ENCODE measurements at regions not wholly inside any gene's neighbourhood (a gene's known extent, or its start where the extent isn't known, plus 50 kb on each side); places are given as distances from the start of the nearest gene placed in this dataset.

GRCh38 chr4:18686338-18687037 lies 664.9 kb upstream of the LCORL start:
- no peak for DNase-seq

GRCh38 chr4:18684932-18685331 lies 663.4 kb upstream of the LCORL start:
- DNase-seq = no peak

DNA sequence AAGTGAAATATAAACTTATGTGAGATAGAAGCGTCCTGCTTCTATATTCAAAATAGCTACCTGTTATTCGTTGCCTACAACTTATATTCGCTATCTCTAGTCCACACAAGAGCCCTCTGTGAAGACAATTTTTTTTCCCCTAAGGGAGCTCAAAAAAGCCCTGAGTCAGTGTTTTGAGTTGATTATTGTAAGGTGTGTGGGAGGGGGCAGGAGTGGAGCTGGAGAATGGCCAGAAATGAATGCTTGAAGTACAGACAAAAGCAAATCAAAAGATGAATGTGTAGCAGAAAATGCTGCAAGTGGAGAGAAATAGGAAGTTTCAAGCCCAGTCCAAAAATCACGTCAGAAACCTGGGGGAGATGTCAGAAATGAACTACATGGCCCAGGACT lies 655.0 kb upstream of the LCORL start:
- no peak for DNase-seq

- no peak for DNase-seq
Observed at GRCh38 chr4:18675586-18676525, 654.3 kb upstream of the LCORL start.

- DNase-seq = no peak
Observed at GRCh38 chr4:18670034-18670433, 648.5 kb upstream of the LCORL start.

GRCh38 chr4:18669390-18669789 lies 647.8 kb upstream of the LCORL start:
- no peak for DNase-seq

DNA sequence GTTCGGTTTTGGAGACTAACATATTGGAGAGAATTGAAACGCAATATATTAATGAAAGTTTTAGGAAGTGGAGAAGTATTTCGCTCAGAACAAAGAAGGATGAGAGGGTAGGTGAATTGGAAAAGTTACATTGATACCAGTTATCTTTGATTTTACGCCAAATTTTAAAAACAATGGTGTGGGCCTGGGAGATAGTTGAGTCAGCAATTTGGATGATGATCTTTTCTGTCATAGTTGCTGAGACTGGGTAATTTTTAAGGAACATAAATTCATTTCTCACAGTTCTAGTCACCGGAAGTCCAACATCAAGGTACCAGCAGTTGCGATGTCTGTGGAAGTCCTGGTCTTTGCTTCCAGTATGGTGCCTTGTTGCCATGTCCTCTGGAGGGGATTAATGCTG lies 644.8 kb upstream of the LCORL start:
- DNase-seq = no peak

GRCh38 chr4:18664171-18664570 lies 642.6 kb upstream of the LCORL start:
- no peak for DNase-seq

DNA sequence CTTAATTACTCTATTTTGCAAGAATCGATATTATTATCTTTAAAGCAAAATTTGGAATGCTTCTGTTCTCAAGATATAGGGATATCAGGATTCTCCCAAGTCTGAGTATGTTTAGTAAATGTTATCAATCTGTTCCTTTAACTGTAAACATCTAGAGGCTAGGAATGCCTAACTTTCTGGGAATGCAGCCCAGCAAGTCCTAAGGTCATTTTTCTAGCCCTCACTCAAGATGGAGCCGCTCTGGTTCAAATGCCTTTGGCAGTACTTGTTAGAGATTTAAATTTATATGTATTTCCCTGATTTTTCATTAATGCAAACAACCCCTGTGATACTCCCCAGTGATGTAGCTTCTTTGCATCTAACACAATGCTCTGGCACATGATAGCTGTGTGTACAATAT lies 623.8 kb upstream of the LCORL start:
- no peak for DNase-seq

DNA sequence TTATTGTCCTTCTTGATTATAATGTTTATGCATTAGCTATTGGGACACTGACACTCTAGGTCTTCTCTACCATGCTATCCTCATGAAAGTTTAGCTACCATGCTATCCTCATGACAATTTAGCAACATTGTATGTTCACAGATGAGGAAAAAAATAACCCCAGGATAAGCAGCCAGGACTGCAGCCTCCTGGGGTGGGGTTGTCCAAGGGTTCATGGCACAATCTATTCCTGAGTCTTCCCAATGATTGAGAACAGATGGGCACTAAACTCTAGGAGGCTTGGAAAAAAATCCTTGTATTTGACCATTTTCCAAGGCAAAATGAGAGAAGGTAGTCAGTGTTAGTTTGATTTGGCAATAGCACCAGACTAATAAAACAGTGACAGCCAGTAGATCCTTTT lies 619.8 kb upstream of the LCORL start:
- DNase-seq = no peak

DNA sequence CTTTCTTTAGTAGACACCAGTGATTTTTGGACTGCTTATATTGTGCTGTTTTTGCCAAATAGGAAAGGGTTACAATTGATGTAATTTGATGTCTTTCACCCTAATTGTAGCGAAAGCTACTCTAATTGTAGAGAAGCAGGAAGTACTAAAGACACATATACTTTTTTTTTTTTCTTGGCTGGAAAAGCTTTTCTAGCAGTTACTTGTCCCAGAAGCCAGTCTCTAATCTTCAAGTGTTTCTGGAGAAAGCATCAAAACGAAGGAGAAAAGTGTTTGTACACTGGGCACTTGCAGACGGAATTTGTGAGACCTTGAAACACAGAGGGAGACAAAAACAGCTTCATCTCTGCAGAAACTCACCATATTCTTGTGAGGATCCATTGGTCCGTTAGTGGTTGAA lies 616.5 kb upstream of the LCORL start:
- DNase-seq = no peak

DNA sequence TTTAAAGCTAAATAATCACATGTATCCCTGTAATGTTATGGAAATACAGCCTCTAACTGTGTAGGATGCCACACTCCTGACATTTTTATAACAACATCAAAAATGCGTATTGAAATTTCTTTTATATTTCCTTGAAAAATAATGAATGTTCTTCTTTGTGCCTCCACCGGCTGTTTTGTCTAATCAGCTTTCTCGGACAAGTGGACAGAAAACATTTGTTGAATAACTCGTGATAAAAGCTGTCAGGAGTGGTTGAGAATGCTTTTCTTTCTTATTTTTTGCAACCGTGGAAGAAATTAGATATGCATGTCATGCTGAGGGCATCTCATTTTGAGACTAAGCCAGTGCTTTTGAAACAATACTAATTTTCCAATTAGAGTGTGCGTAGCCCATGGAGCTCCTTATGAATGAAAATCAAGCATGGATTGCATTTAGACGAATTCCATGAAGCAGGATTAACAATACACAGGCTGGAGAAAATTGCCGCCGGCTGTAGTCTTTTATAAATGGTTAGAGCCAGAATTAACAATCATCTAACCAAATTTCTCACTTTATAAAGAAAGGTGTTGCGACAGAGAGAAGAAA lies 614.5 kb upstream of the LCORL start:
- no peak for DNase-seq

GRCh38 chr4:18635531-18635930 lies 614.0 kb upstream of the LCORL start:
- no peak for DNase-seq

DNA sequence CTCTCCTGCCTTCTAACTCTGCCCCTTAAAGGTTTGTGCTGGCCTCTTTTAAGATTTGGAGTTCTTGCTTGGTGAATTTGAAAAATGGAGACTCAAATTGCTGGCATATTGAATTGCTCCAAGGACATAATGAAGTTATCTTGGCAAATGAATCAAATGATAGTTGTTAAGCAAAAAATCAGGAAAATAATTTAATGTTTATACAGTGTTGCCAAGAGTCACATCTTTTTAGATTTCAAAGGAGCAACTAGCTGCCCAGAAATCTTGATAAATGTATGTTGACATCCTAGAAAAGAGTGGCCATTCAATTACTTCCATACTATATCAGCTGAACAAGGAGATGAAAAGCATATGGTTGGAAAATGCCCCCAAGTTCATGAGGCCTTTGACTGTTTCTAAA lies 610.0 kb upstream of the LCORL start:
- no peak for DNase-seq

DNA sequence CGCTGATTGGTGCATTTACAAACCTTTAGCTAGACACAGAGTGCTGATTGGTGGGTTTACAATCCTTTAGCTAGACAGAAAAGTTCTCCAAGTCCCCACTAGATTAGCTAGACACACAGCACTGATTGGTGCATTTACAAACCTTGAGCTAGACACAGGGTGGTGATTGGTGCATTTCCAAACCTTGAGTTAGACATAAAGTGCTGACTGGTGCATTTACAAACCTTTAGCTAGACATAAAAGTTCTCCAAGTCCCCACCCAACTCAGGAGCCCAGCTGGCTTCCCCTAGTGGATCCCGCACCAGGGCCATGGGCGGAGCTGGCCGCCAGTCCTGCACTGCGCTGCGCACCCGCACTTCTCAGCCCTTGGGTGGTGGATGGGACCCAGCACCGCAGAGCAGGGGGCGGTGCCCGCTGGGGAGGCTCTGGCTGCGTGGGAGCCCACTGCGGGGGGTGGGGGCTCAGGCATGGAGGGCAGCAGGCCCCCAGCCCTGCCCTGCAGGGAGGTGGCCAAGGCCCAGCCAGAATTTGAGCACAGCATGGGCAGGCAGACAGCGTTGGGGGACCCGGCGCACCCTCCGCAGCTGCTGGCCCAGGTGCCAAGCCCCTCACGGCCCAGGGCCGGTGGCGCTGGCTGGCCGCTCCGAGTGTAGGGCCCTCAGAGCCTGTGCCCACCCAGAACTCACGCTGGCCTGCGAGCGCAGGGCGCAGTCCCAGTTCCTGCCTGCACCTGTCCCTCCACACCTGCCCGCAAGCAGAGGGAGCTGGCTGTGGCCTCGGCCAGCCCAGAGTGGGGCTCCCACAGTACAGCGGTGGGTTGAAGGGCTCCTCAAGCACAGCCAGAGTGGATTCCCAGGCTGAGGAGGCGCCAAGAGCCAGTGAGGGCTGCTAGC lies 608.9 kb upstream of the LCORL start:
- no peak for DNase-seq

- no peak for DNase-seq
Observed at GRCh38 chr4:18627447-18628005, 606.0 kb upstream of the LCORL start.

- no peak for DNase-seq
Observed at GRCh38 chr4:18626996-18627395, 605.4 kb upstream of the LCORL start.

DNA sequence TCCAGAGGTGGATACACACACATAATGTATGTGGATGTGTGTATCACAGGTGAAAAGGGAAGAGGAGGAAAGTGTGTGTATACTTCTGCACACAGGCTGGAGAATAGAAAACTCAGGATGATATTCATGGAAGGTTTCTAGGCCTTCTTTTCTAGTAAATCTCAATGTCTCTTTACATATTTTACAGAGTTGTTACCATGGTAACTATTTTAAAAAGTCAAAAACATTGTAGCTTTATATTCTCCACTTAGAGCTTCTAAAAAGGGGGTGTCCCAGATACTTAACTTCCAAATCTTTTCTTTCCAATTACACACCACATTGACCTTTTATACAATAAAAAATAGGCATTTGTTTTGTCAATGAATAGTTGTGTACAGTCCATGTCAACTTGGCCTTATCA lies 604.8 kb upstream of the LCORL start:
- no peak for DNase-seq

DNA sequence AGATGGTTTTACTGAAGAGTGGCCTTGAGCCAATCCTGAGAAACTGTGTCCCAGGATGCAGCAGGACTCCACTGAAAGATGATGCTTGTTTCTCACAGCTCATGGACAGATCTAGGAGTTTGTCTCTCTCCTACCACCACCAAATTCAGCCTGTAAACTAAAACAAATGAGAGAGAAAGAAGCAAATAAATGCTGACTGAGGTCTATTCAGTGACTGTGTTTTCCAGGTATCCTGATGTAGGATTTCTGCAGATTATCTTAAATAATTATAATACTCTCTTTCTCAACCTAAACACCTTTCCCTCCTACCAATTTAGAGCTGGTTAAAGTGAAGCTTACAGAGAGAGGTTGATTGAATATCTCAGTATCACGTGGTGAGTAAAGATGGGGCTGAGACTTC lies 599.6 kb upstream of the LCORL start:
- DNase-seq = no peak

DNA sequence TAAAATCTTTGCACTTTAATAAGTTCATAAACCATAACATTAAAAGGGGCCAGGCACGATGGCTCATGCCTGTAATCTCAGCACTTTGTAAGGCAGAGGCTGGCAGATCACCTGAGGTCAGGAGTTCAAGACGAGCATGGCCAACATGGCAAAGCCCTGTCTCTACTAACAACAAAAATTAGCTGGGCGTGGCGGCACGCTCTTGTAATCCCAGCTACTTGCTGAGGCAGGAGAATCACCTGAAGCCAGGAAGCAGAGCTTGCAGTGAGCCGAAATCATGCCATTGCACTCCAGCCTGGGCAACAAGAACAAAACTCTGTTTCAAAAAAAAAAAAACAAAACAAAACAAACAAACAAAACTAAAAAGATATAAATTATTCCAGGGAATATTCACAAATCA lies 595.2 kb upstream of the LCORL start:
- DNase-seq = no peak

GRCh38 chr4:18611026-18611425 lies 589.5 kb upstream of the LCORL start:
- no peak for DNase-seq

GRCh38 chr4:18608908-18609533 lies 587.5 kb upstream of the LCORL start:
- no peak for DNase-seq
